GM12892 (cell line): ENCODE measurements at regions not wholly inside any gene's neighbourhood (a gene's known extent, or its start where the extent isn't known, plus 50 kb on each side); places are given as distances from the start of the nearest gene placed in this dataset.

Source experiments
- DNase-seq: peaks from one replicate; pipeline ENCODE4 v3.0.0; 2011; ENCODE audit not compliant: insufficient read length
- FAIRE-seq: peaks from 2 replicates; lab custom pipeline; 2011; peaks lifted over from hg19 to GRCh38; lab: Jason Lieb, UNC
- POLR2A ChIP-seq: IDR thresholded peaks from 2 replicates; pipeline ENCODE4 v1.6.1; 2011; ENCODE audit warnings: low read depth, low read length, control low read depth
- POLR2AphosphoS5 ChIP-seq: IDR thresholded peaks from 2 replicates; pipeline ENCODE4 v1.6.1; 2011; ENCODE audit warnings: low read depth, low read length, control low read depth
- TAF1 ChIP-seq: IDR thresholded peaks from 2 replicates; pipeline ENCODE4 v1.6.1; 2011; ENCODE audit warnings: low read depth, mild to moderate bottlenecking, control low read depth, low read length, borderline replicate concordance

GRCh38 chr7:138226001-138226476, 149.8 kb downstream of the AKR1D1 start:
- FAIRE-seq, result no peak
- TF ChIP-seq POLR2AphosphoS5 (no peak), POLR2A (no peak), TAF1 (no peak)
- no peak for DNase-seq

- no peak for TF ChIP-seq POLR2AphosphoS5
- TF ChIP-seq POLR2A, result no peak
- TF ChIP-seq TAF1, result no peak
- no peak for DNase-seq
- FAIRE-seq, result no peak
These were observed 150.6 kb downstream of the AKR1D1 start for GRCh38 chr7:138226745-138227279.

GRCh38 chr7:138228119-138228518, 151.9 kb downstream of the AKR1D1 start:
- FAIRE-seq (no peak), DNase-seq (no peak)
- TF ChIP-seq TAF1, result no peak
- no peak for TF ChIP-seq POLR2AphosphoS5
- no peak for TF ChIP-seq POLR2A

GRCh38 chr7:138228769-138229168, 152.5 kb downstream of the AKR1D1 start:
- TF ChIP-seq POLR2A (no peak), POLR2AphosphoS5 (no peak), TAF1 (no peak)
- FAIRE-seq (no peak), DNase-seq (no peak)

GRCh38 chr7:138233189-138233588, 156.9 kb downstream of the AKR1D1 start:
- TF ChIP-seq TAF1, result no peak
- DNase-seq (no peak), FAIRE-seq (no peak)

GRCh38 chr7:138235207-138235606, 158.9 kb downstream of the AKR1D1 start:
- no peak for DNase-seq
- TF ChIP-seq POLR2A, result no peak
- TF ChIP-seq POLR2AphosphoS5, result no peak
- TF ChIP-seq TAF1, result no peak
- FAIRE-seq, result no peak

GRCh38 chr7:138237995-138238394, 161.7 kb downstream of the AKR1D1 start:
- TF ChIP-seq POLR2A (no peak), TAF1 (no peak), POLR2AphosphoS5 (no peak)
- DNase-seq (no peak), FAIRE-seq (no peak)

- TF ChIP-seq POLR2A (no peak), POLR2AphosphoS5 (no peak), TAF1 (no peak)
- FAIRE-seq, result no peak
- no peak for DNase-seq
These were observed 162.7 kb downstream of the AKR1D1 start for GRCh38 chr7:138238734-138239659.

GRCh38 chr7:138243430-138243829, 167.2 kb downstream of the AKR1D1 start:
- DNase-seq (no peak), FAIRE-seq (no peak)
- no peak for TF ChIP-seq POLR2A
- no peak for TF ChIP-seq POLR2AphosphoS5
- TF ChIP-seq TAF1, result no peak

- TF ChIP-seq POLR2A, result no peak
- TF ChIP-seq POLR2AphosphoS5, result no peak
- TF ChIP-seq TAF1, result no peak
- DNase-seq (no peak), FAIRE-seq (no peak)
These were observed 167.6 kb downstream of the AKR1D1 start for GRCh38 chr7:138243836-138244235.

- FAIRE-seq, result no peak
- no peak for DNase-seq
- TF ChIP-seq TAF1, result no peak
- no peak for TF ChIP-seq POLR2AphosphoS5
- no peak for TF ChIP-seq POLR2A
These were observed 168.3 kb downstream of the AKR1D1 start for GRCh38 chr7:138244606-138245005.

- DNase-seq, result no peak
- TF ChIP-seq POLR2AphosphoS5 (no peak), TAF1 (no peak), POLR2A (no peak)
- FAIRE-seq, result no peak
These were observed 169.0 kb downstream of the AKR1D1 start for GRCh38 chr7:138245216-138245615.
